HCEC 1CT (cell line): ENCODE measurements at regions not wholly inside any gene's neighbourhood (a gene's known extent, or its start where the extent isn't known, plus 50 kb on each side); places are given as distances from the start of the nearest gene placed in this dataset.

ENCODE experiments used
- DNase-seq: peaks from one replicate; pipeline ENCODE4 v3.0.0-alpha.2; 2017

DNA sequence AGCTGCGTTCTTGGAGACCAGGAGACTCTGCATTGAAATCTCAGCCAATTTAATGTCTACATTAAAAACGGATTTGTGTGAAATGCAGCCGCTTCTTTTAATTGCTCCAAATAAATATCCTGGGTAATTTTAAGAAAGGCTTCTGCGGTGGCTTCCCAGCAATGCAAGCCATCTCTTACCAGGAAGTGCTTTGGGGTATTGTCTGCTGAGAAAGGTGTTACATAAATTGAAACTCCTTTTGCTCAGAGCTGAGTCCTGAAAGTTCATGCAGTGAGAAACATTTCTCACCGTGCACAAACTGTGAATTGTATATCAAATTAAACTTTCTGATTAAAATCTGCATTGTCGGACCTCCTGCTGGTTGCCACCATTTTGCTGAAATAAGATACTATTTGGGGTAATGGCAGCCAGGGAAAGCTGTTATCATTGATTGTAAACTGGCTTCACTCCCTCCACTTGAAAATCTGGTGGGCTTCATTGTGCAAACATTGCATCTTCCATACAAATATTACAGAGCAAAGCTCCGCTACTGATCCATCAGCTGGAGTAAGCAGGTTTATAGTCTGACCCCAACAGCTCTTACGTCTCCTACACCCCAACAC, 59.5 kb downstream of the ZIC5 start:
- DNase-seq, result no peak

DNA sequence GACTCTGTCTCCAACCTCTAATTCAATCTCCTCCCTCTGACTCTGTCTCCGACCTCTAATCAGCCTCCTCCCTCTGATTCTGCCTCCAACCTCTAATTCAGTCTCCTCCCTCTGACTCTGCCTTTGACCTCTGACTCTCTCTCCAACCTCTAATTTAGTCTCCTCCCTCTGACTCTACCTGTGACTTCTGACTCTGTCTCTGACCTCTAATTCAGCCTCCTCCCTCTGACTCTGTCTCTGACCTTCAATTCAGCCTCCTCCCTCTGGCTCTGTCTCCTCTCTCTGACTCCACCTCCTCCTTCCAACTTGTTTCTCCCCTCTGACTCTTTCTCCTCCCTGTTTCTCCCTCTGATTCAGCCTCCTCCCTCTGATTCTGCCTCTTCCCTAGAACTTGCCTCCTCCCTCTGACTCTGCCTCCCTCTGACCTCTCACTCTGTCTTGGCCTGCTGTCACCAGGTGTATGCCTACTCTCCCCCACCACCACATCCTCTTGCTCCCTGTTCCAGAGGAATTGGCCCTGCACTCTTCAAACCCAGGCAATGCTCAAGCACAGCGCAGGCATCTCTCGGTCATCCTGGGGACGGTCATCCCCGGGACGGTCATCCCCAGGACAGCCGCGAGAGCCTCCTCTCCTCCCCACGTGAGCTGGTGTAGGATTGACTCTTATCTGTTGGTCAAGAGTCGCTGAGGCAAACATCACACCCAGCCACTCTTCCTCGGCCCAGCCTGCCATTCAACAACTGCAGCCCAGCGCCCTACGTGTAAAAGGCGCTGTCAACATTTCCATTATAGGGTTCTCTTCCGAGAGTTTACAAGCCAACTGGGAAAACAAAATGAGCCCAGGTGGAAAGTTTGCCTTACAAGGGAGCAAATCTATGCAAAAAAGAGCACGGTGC, 60.2 kb downstream of the ZIC5 start:
- DNase-seq, result no peak

DNA sequence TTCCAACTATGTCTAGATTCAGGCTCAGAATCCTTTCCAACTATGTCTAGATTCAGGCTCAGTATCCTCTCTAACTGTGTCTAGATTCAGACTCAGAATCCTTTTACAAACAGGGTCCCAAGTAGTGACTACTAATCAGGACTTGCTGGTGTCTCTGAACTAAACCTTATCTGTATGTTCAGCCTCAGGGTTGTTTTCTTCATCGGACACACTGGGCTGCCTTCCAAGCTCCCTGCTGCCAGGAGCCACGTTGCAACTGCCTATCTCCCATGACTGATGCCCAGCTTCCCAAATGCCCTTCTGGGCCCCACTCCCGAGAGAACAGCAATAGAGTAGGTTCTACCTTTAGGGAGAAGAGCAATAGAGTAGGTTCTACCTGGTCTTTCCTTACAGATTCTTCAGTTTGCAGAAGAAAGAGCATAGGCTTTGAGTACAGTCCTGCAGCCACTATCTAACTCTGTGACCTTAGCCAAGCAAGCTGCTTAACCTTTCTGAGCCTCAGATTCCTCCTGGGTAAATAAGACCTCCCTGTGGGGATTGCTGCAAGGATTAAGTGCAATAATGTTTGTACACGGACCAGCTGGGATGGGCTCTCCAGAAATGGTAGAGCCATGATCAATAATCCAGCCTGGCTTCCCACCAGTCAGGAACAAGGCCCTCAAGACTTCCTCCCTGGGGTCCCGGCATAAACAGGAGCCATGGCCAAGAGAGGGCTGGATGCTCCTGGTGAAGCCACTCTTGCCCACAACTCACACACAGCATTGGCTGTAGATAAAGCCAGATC, 61.5 kb downstream of the ZIC5 start:
- DNase-seq, result no peak

- DNase-seq, result no peak
These were observed 62.3 kb downstream of the ZIC5 start for GRCh38 chr13:99909097-99909835.

DNA sequence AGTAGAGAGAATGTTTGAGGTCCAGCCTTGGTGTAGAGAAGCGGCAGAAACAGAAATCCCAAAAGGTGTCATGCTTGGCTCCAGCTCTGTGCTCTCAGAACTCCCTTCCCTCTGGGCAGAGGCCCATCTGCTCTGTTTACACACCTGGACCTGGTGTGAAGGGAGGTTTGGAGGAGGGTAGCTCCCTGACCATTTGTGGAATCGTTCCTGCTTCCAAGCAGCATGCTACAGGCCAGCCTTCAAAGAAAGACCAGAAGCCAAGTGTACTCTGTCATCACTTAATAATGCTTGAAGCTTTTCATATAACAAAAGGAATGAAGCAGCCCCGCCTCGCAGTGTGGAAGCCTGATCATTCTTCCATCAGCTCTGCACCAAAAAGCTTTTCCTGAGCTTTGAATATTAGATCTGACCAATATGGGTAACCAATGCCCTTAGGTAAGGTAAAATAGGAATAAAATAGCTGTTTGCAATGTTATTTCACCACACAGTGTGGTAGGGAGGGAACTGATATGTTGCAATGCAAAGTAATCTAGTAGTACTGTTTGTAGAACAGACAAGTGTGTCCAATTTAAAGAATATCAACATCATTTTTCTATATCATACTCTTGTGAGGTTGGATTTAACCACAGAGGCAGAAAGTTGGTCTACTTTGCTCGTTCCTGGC, 63.3 kb downstream of the ZIC5 start:
- no peak for DNase-seq

DNA sequence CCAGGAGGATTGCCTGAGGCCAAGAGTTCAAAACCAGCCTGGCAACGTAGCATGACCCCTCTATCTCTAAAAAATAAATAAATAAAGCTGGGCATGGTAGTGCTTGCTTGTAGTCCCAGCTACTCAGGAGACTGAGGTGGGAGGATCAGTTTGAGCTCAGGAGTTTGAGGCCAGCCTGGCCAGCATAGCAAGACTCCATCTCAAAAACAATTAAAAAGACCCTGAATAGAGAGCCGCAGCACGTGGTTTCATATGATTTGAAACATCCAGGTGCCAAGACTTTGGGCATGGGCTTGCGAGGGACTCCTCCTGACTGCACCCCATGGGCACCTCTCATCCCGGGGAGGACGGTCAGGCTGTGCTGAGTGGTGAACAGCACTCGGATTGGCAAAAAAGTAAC, 63.9 kb downstream of the ZIC5 start:
- no peak for DNase-seq

DNA sequence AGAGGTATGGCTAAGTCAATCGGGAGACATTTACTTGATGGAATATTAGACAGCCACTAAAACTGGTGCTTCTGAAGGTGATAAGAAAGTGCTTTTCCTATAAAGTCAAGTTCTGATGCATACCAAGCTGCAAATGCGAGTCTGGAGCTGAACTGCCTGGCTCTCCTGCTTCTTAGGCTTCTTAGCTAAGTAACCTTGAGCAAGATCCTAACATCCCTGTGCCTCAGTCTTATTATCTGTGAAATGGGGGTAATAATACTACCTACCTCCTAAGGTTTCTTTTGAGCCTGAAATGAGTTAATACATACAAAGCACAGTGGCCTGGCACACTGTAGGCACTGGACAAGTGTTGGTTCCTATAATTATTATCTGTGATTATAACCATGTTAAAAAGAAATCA, 64.5 kb downstream of the ZIC5 start:
- DNase-seq, result no peak

- no peak for DNase-seq
These were observed 65.8 kb downstream of the ZIC5 start for GRCh38 chr13:99905814-99906213.

DNA sequence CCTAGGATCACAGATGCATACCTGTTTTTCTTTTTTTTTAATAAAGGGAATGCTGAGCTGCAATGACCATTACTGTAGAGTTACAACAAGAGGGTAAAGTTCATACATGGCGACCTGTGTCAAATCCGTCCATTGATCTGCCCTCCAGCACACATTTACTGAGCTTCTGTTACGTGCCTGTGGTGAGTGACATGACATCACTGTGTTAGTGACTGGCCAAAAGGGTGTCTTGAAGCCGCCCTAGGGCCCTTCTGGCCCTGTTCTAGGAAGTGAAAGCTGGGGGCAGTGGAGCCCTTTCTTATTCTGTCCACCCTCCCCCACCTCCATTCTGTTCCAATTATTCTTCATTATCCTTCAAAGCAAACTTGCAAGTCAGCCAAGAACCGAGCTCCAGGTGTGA, 66.3 kb downstream of the ZIC5 start:
- DNase-seq, result no peak

DNA sequence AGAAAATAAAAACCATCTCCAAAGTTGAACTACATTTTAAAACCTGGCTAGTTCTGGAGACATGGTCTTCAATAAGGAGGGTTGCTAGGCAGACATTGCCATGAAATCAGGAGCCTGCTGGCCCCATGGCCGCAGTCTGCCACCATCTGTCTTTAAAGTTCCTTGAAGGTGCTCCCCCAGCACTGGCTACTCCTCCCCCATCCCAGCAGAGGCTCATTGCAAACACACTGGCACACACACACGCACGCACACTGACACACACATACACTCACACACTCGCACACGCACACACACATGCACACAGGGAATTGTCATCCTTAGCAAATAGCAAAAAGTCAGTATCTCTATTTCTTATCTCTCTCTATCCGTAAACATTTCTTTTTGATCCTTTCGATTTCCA, 68.4 kb downstream of the ZIC5 start:
- no peak for DNase-seq

DNA sequence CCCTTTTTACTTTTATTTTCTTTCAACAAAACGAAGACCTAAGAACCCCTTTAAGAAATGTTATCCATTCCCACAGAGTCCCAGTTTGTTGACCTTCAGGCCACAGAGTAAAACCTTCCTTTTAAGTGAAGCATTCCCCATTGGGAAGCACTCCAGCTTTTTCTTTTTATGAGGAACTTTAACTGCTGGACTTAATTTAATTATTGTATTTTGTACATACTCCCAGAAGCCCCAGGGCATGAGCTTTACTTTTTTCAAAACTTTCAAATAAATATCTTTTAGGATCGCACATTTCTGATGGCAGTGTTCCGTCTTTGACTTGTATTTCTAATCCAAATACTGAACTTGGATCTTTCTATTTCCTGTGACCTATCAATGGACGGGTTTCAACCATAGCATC, 68.9 kb downstream of the ZIC5 start:
- DNase-seq, result no peak

GRCh38 chr13:99900960-99901359, 70.6 kb downstream of the ZIC5 start:
- DNase-seq, result no peak

GRCh38 chr13:99898421-99898820, 73.1 kb downstream of the ZIC5 start:
- DNase-seq, result no peak

DNA sequence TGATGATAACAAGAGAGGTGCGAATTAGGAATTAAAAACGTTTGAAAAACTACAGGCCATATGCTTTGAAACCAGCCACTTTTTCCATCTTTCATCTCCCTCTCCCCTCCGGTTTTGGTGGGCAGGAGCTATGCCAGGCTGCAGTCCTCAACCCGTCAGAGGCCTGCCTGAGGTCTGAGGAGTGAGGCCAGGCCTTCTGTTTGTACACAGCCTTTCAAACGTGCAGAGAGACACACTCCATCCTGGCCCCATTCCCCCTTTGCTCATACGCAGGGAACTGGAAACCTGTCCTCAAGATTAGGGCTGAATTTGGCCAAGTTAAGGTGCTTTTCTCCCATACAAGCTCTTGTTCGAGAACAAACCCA, 74.5 kb downstream of the ZIC5 start:
- DNase-seq, result no peak

DNA sequence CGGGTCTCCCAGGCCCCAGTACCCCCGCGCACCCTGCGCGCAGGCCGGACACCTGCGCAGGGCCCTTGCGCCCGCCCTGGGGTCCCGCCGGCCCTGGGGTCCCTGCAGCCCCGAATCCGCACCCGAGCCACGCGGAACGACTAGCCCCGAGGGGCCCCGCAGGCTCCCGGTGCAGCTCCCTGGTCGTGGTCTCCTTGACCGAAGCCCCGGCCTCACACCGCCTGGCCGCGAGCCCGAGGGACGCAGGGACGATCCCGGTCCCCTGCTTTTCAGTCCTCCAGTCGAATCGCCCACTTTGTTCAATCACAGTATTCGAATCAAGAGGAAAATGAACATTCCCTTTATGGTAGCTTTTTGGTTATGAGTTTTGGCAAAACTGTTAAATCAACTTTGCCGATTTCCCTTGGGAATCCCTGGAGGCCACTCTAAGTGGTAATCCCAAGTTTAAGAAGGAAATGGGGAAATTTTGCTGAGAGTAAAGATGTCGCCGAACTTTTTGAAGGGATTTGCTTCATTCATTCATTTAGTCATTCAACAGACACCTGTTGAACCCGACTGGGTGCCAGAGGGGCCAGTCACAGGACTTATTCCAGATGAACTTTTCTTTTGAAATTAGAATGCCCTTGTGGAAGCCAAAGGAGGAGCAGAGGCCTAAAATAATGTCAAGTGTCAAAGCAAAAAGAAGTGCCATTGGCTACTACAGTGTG, 75.0 kb downstream of the ZIC5 start:
- no peak for DNase-seq

- DNase-seq, result no peak
These were observed 75.9 kb downstream of the ZIC5 start for GRCh38 chr13:99895444-99896368.

DNA sequence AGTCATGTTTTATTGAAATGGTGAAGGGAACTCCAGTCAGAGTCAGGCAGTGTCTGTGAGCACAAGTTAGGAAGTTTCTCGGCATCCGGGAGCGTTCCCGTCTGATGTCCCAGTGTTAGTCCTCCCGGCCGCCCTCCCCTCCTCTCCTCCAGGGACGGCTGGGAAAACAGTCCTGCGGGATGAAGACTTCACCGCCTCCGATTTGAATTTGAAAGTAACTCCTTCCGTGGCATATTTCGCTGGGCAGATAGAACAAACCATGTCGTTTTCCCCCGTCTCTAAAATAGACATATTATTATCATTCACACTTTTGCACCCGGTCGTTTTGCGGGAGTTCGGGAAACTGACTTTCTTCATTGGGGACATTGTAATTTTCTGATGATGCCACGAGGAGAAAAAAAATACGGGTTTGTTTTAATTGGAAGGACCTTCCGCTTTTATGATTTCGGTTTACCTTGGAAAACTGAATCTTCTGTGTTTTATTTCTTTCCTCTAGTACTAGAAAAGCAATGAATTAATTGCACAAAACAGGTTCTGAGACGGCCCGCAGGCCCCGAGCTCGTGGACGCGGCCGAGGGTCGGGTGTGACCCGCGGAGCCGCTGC, 76.6 kb downstream of the ZIC5 start:
- no peak for DNase-seq

- DNase-seq, result no peak
These were observed 77.3 kb downstream of the ZIC5 start for GRCh38 chr13:99894105-99894839.

DNA sequence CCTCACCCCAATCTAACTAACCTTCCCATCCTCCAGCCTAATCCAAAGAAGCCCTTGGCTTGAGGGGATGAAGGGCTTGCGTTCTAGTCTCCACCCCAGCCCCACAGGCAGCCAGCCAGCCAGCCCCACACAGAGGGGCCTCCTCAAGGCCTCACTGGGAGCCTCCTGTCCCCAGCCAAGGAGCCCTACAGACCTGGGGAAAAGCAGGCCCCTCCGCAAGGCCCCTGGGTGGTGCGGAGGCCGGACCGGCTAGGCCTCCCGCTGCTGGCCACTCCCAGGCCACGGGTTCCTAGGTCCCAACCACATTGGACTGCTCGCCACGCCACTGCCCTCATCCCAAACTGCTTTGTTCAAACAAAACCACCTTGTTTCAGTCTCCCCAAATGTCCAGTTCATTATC, 78.0 kb downstream of the ZIC5 start:
- DNase-seq, result no peak
